ENCODE measurements at regions not wholly inside any gene's neighbourhood (a gene's known extent, or its start where the extent isn't known, plus 50 kb on each side); places are given as distances from the start of the nearest gene placed in this dataset.

GRCh38 chr12:63420206-63420644 lies 248.1 kb downstream of the DPY19L2 start:
- DNase-seq (ENCODE audit: low read depth, low spot score) = peak; percentile 88
- in situ Hi-C loops (cut with HindIII; ENCODE audit: low pct_unique_long_range_greater_than_20kb, low sequenced_read_pairs) = loop anchor here (25.0 kb wide), 1 partner anchor 392 kb away; no protein-coding TSS in a partner anchor

- in situ Hi-C loops (cut with HindIII; ENCODE audit: low pct_unique_long_range_greater_than_20kb, low sequenced_read_pairs) = loop anchor here (25.0 kb wide), 1 partner anchor 393 kb away; no protein-coding TSS in a partner anchor
- DNase-seq (ENCODE audit: low read depth, low spot score) = peak; percentile 4
Measured at GRCh38 chr12:63419154-63419553, 249.1 kb downstream of the DPY19L2 start.

GRCh38 chr12:63416788-63417187 lies 251.5 kb downstream of the DPY19L2 start:
- no peak for DNase-seq (ENCODE audit: low read depth, low spot score)
- in situ Hi-C loops (cut with HindIII; ENCODE audit: low pct_unique_long_range_greater_than_20kb, low sequenced_read_pairs) = loop anchor here (25.0 kb wide), 1 partner anchor 396 kb away; no protein-coding TSS in a partner anchor

- DNase-seq (ENCODE audit: low read depth, low spot score) = no peak
- in situ Hi-C loops (cut with HindIII; ENCODE audit: low pct_unique_long_range_greater_than_20kb, low sequenced_read_pairs) = loop anchor here (25.0 kb wide), 1 partner anchor 397 kb away; no protein-coding TSS in a partner anchor
Measured at GRCh38 chr12:63415357-63415756, 252.9 kb downstream of the DPY19L2 start.

GRCh38 chr12:63410197-63410596 lies 258.1 kb downstream of the DPY19L2 start:
- in situ Hi-C loops (cut with HindIII; ENCODE audit: low pct_unique_long_range_greater_than_20kb, low sequenced_read_pairs) = loop anchor here (25.0 kb wide), 1 partner anchor 402 kb away; no protein-coding TSS in a partner anchor
- DNase-seq (ENCODE audit: low read depth, low spot score) = no peak

- no peak for DNase-seq (ENCODE audit: low read depth, low spot score)
- in situ Hi-C loops (cut with HindIII; ENCODE audit: low pct_unique_long_range_greater_than_20kb, low sequenced_read_pairs) = loop anchor here (25.0 kb wide), 1 partner anchor 406 kb away; no protein-coding TSS in a partner anchor
Measured at GRCh38 chr12:63406781-63407180, 255.8 kb upstream of the AVPR1A start.

- DNase-seq (ENCODE audit: low read depth, low spot score) = no peak
- in situ Hi-C loops (cut with HindIII; ENCODE audit: low pct_unique_long_range_greater_than_20kb, low sequenced_read_pairs) = loop anchor here (25.0 kb wide), 1 partner anchor 408 kb away; no protein-coding TSS in a partner anchor
Measured at GRCh38 chr12:63404611-63405010, 253.6 kb upstream of the AVPR1A start.

GRCh38 chr12:63403256-63403655 lies 252.3 kb upstream of the AVPR1A start:
- in situ Hi-C loops (cut with HindIII; ENCODE audit: low pct_unique_long_range_greater_than_20kb, low sequenced_read_pairs) = loop anchor here (25.0 kb wide), 1 partner anchor 409 kb away; no protein-coding TSS in a partner anchor
- no peak for DNase-seq (ENCODE audit: low read depth, low spot score)

- in situ Hi-C loops (cut with HindIII; ENCODE audit: low pct_unique_long_range_greater_than_20kb, low sequenced_read_pairs) = loop anchor here (25.0 kb wide), 1 partner anchor 412 kb away; no protein-coding TSS in a partner anchor
- DNase-seq (ENCODE audit: low read depth, low spot score) = no peak
Measured at GRCh38 chr12:63400718-63401117, 249.7 kb upstream of the AVPR1A start.

- no peak for DNase-seq (ENCODE audit: low read depth, low spot score)
- in situ Hi-C loops (cut with HindIII; ENCODE audit: low pct_unique_long_range_greater_than_20kb, low sequenced_read_pairs) = loop anchor here (25.0 kb wide), 1 partner anchor 412 kb away; no protein-coding TSS in a partner anchor
Measured at GRCh38 chr12:63400318-63400717, 249.3 kb upstream of the AVPR1A start.

GRCh38 chr12:63397807-63398206 lies 246.8 kb upstream of the AVPR1A start:
- DNase-seq (ENCODE audit: low read depth, low spot score) = no peak
- in situ Hi-C loops (cut with HindIII; ENCODE audit: low pct_unique_long_range_greater_than_20kb, low sequenced_read_pairs) = no loop called here

GRCh38 chr12:63396135-63396534 lies 245.1 kb upstream of the AVPR1A start:
- no peak for DNase-seq (ENCODE audit: low read depth, low spot score)
- in situ Hi-C loops (cut with HindIII; ENCODE audit: low pct_unique_long_range_greater_than_20kb, low sequenced_read_pairs) = no loop called here

GRCh38 chr12:63394983-63395382 lies 244.0 kb upstream of the AVPR1A start:
- in situ Hi-C loops (cut with HindIII; ENCODE audit: low pct_unique_long_range_greater_than_20kb, low sequenced_read_pairs) = no loop called here
- DNase-seq (ENCODE audit: low read depth, low spot score) = no peak

- in situ Hi-C loops (cut with HindIII; ENCODE audit: low pct_unique_long_range_greater_than_20kb, low sequenced_read_pairs) = no loop called here
- no peak for DNase-seq (ENCODE audit: low read depth, low spot score)
Measured at GRCh38 chr12:63394349-63394748, 243.3 kb upstream of the AVPR1A start.

GRCh38 chr12:63389211-63389610 lies 238.2 kb upstream of the AVPR1A start:
- in situ Hi-C loops (cut with HindIII; ENCODE audit: low pct_unique_long_range_greater_than_20kb, low sequenced_read_pairs) = no loop called here
- DNase-seq (ENCODE audit: low read depth, low spot score) = no peak

GRCh38 chr12:63387771-63388170 lies 236.8 kb upstream of the AVPR1A start:
- in situ Hi-C loops (cut with HindIII; ENCODE audit: low pct_unique_long_range_greater_than_20kb, low sequenced_read_pairs) = no loop called here
- no peak for DNase-seq (ENCODE audit: low read depth, low spot score)

GRCh38 chr12:63382930-63383329 lies 231.9 kb upstream of the AVPR1A start:
- DNase-seq (ENCODE audit: low read depth, low spot score) = no peak
- in situ Hi-C loops (cut with HindIII; ENCODE audit: low pct_unique_long_range_greater_than_20kb, low sequenced_read_pairs) = no loop called here

GRCh38 chr12:63362791-63363190 lies 211.8 kb upstream of the AVPR1A start:
- in situ Hi-C loops (cut with HindIII; ENCODE audit: low pct_unique_long_range_greater_than_20kb, low sequenced_read_pairs) = no loop called here
- no peak for DNase-seq (ENCODE audit: low read depth, low spot score)

- DNase-seq (ENCODE audit: low read depth, low spot score) = peak; percentile 77
- in situ Hi-C loops (cut with HindIII; ENCODE audit: low pct_unique_long_range_greater_than_20kb, low sequenced_read_pairs) = no loop called here
Measured at GRCh38 chr12:63362166-63362565, 211.2 kb upstream of the AVPR1A start.

All from SK-MEL-5 (cell line).